Lower lobe of right lung (tissue), 2 donors: ENCODE measurements at regions not wholly inside any gene's neighbourhood (a gene's known extent, or its start where the extent isn't known, plus 50 kb on each side); places are given as distances from the start of the nearest gene placed in this dataset.
"Not testable (repeated sequence)": the region's sequence is repeated elsewhere in the genome, so short reads cannot be mapped to it uniquely, and the experiment has no call there.

Source experiments
- ATAC-seq, 2 donors: fragments of 200-7000 bp; cut with Tn5 transposase; one replicate each; pipeline ENCODE4 v1.9.1; 2020 to 2022; ENCODE audit warnings: mild to moderate bottlenecking in 2 of 2, moderate library complexity in 2 of 2
- DNase-seq: peaks from one replicate; pipeline ENCODE4 v3.0.0-alpha.2; 2020
- H3K27ac ChIP-seq: fragments of 200-600 bp; one replicate; pipeline ENCODE4 v1.8.0; 2022
- H3K27me3 ChIP-seq: fragments of 200-600 bp; one replicate; pipeline ENCODE4 v1.8.0; 2022; ENCODE audit warnings: low read depth
- H3K36me3 ChIP-seq: fragments of 200-600 bp; one replicate; pipeline ENCODE4 v1.8.0; 2022; ENCODE audit warnings: mild to moderate bottlenecking
- H3K4me1 ChIP-seq: fragments of 200-600 bp; one replicate; pipeline ENCODE4 v1.8.0; 2022
- H3K4me3 ChIP-seq: fragments of 200-600 bp; one replicate; pipeline ENCODE4 v1.8.0; 2022; ENCODE audit warnings: mild to moderate bottlenecking
- H3K9me3 ChIP-seq: fragments of 200-600 bp; one replicate; pipeline ENCODE4 v1.8.0; 2022
- CTCF ChIP-seq: fragments of 200-600 bp; IDR thresholded peaks from one replicate; pipeline ENCODE4 v1.8.0; 2022; ENCODE audit warnings: antibody characterized with exemption, mild to moderate bottlenecking
- intact Hi-C: fragments of 100-400 bp; cut with DNase I; formaldehyde crosslinking; loops from one replicate; pipeline ENCODE4 v1.11.0; 2022
- donor health status: DM: no; HTN: yes; CAD: no; lungs with severe emphysema.

- H3K36me3 ChIP-seq: no peaks in the 10 kb centered on the region
- DNase-seq (no peak), ATAC-seq (no peak)
- intact Hi-C loops: no loop called here
- no peak for TF ChIP-seq CTCF
- no peaks in the 10 kb centered on the region for H3K27me3 ChIP-seq
- peaks cover 13% of the 10 kb centered on the region for H3K9me3 ChIP-seq
- no peak overlapping the region for H3K27ac ChIP-seq
- H3K4me1 ChIP-seq: no peaks in the 10 kb centered on the region
- no peak overlapping the region for H3K4me3 ChIP-seq
Observed at GRCh38 chr2:185522472-185522871, 216.1 kb upstream of the FSIP2 start.

- H3K36me3 ChIP-seq, DNase-seq, H3K27ac ChIP-seq, ATAC-seq, intact Hi-C loops, H3K4me1 ChIP-seq, H3K9me3 ChIP-seq, H3K27me3 ChIP-seq, H3K4me3 ChIP-seq: not testable (repeated sequence)
Observed at GRCh38 chr2:185524242-185524641, 214.4 kb upstream of the FSIP2 start.

- H3K4me3 ChIP-seq: no peak overlapping the region
- no peak for DNase-seq
- no peaks in the 10 kb centered on the region for H3K4me1 ChIP-seq
- ATAC-seq: no peak
- peaks cover 8% of the 10 kb centered on the region for H3K9me3 ChIP-seq
- no peaks in the 10 kb centered on the region for H3K36me3 ChIP-seq
- H3K27me3 ChIP-seq: no peaks in the 10 kb centered on the region
- no peak overlapping the region for H3K27ac ChIP-seq
- TF ChIP-seq CTCF: no peak
- intact Hi-C loops: no loop called here
Observed at GRCh38 chr2:185526161-185526560, 212.4 kb upstream of the FSIP2 start.

- H3K27ac ChIP-seq: no peak overlapping the region
- DNase-seq (no peak), ATAC-seq (no peak)
- no peaks in the 10 kb centered on the region for H3K27me3 ChIP-seq
- H3K4me3 ChIP-seq: no peak overlapping the region
- TF ChIP-seq CTCF: no peak
- H3K36me3 ChIP-seq: no peaks in the 10 kb centered on the region
- H3K4me1 ChIP-seq: no peaks in the 10 kb centered on the region
- H3K9me3 ChIP-seq: peaks cover 5% of the 10 kb centered on the region
- intact Hi-C loops: no loop called here
Observed at GRCh38 chr2:185531721-185532120, 206.9 kb upstream of the FSIP2 start.

GRCh38 chr2:185537689-185538088 is 200.9 kb upstream of the FSIP2 start:
- Histone ChIP-seq H3K4me3 (no peak overlapping the region), H3K9me3 (no peaks in the 10 kb centered on the region), H3K36me3 (no peaks in the 10 kb centered on the region), H3K27me3 (no peaks in the 10 kb centered on the region), H3K27ac (no peak overlapping the region), H3K4me1 (no peaks in the 10 kb centered on the region)
- intact Hi-C loops: no loop called here
- ATAC-seq (no peak), DNase-seq (no peak)
- no peak for TF ChIP-seq CTCF

GRCh38 chr2:185567196-185567595 is 171.4 kb upstream of the FSIP2 start:
- no peak overlapping the region for H3K4me3 ChIP-seq
- ATAC-seq (no peak), DNase-seq (no peak)
- H3K27me3 ChIP-seq: no peaks in the 10 kb centered on the region
- no peaks in the 10 kb centered on the region for H3K9me3 ChIP-seq
- no peak overlapping the region for H3K27ac ChIP-seq
- intact Hi-C loops: no loop called here
- H3K4me1 ChIP-seq: no peaks in the 10 kb centered on the region
- H3K36me3 ChIP-seq: no peaks in the 10 kb centered on the region
- TF ChIP-seq CTCF: no peak
